NCI-H146 treated with DMSO at 0.1 percent for 48 hours (cell line): ENCODE measurements at regions not wholly inside any gene's neighbourhood (a gene's known extent, or its start where the extent isn't known, plus 50 kb on each side); places are given as distances from the start of the nearest gene placed in this dataset.
"Not testable (repeated sequence)": the region's sequence is repeated elsewhere in the genome, so short reads cannot be mapped to it uniquely, and the experiment has no call there.

Source experiments
- DNase-seq: peaks from one replicate; lab custom pipeline; 2025; ENCODE audit not compliant: unreplicated experiment; lab: John Stamatoyannopoulos, UW

DNA sequence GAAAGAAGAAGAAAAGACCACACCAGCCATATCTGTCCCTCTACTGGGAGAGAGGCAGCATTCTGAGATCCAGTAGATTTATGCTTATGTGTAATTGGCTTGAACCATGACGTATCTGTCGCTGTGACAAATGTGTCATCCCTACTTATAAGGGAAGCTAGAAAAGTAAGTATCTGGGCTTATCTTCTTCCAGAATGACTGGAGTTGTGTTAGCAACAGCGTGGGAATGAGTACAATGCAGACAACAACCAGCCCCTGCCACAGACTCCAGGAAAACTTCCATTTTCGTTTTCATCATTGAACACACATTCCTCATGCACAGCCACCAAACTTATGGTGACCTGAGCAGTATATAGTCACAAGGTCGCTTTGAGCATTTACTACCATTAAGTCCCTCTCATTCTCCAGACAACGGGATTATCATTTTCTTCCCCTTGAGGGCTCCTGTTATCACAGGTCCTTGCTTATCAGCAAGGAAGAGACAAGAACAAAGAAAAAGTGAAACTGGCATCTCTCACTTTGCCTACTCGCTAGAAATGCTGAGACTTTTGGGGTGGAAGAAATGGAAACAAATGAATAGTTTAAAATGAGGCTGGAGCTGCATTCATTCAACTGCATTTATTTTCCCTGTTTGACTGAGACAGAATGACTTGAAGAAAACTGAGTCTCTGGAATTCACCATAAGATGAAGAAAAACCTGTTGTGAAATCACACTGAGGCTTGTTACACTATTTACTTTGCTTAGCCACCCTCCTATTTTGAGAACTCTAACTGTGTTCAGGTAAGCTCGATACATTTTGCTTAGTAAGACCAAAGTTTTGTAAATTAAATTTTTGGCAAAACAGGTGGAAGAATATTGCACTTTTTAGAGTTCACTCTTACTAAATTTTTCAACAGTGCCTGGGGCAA, 149.3 kb upstream of the FOXQ1 start:
- no peak for DNase-seq

DNA sequence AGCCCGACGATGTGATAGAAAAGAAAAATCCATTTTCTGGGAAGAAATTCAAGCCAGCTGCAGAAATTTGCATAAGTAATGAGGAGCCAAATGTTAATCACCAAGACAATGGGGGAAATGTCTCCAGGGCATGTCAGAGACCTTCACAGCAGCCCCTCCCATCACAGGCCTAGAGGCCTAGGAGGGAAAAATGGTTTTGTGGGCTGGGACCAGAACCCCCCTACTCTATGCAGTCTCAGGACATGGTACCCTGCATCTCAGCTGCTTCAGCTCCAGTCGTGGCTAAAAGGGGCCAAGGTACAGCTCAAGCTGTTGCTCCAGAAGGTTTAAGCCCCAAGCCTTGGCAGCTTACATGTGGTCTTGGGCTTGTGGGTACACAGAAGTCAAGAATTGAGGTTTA, 155.5 kb upstream of the FOXQ1 start:
- not testable (repeated sequence) for DNase-seq

DNA sequence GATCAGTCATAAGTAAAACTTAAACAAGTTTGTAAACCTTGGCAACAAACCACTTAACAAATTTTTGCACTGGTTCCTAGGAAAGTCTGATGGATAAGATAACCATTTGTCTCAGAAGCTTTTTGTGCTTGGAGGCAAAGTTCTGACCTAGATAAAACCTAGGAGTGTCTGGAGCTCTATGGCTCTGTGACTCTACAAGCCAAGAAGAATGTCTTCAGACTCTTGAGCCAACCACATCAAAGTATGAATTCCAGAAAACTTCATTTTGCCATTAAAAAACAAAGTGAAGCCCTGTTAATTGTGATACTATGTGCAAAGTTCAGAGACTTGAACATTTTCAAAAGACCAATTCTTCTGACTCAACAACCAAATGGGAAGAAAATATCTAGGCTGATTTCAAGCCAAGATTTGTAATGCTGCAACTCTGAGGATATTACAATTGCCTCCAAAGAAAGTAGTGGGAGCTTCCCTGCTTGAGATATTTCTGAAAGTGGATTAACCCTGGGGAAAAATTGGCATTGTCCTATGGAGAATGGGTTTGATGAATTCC, 158.1 kb upstream of the FOXQ1 start:
- DNase-seq, result no peak

DNA sequence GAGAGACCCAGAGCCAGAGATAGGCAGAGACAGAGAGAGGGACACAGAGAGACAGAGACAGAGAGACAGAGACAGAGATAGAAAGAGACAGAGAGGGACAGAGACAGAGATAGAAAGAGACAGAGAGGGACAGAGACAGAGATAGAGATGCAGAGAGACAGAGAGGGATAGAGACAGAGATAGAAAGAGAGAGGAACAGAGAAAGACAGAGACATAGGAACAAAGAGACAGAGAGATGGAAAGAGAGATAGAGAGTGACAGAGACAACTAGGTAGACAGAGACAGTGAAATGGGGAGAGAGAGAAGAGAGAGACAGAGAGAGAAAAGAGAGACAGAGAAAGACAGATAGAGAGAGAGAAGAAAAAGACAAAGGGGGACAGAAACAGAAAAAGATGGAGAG, 165.4 kb upstream of the FOXQ1 start:
- DNase-seq, result no peak

DNA sequence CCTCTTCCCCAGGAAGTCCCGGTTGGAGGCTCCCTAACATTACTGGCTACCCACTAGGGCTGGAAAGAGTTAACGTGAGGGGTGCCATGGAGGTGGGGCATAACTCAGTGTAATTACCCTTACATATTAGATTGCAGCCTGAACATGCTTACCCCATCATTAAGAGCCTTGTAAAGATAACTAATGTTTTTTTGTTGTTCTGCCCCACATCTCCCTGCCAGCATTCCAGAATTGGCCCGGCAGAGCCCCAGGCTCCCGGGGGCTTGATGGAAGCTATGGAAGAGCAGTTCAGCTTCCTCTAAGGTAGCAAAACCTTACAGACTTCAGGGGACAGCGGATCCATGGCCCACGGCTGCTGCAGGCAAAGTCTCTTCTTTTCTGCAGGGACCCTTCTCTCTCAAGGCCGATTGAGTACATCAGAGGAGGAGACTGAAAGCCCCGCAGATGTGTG, 166.1 kb upstream of the FOXQ1 start:
- DNase-seq, result no peak

DNA sequence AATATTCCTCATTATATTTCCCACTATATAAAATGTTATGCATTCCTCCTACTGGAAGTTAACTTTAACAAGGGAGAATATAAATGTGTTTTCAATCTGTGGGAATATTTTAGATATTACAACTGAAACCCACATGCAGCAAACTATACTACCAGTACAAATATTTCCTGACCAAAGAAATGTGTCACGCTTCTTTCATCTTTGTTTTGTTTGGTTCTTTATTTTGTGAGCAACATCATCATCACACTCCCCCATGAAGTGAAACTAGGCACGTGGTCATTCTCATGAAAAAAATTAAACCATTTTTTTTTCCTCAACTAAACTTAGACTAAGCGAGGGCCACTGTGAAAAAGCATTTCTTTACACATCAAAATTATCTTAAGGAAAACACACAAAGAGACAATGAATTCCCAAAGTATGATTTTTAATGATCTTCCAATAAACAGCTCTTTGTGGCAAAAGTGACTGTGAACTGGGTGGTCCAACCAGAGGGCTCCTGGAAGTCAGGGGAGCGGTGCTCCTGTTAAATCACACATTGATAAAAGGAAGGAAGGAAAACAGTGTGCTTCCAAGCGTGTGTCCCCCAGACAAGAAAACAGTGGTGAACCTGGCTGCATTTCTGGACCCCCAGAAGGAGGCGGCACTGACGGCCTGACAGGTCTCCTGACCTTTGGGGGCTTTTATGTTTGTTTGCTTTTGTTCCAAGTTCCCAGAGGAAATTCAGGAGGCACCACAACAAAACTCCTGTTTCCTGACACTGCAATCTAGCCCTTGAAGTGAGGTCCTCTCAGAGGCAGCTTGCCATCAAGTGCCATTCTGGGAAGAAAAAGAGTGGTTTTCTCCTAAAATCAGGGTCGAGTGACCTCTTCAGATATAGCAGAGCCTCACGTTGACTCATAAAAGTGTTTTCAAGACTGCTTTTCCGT, 166.8 kb upstream of the FOXQ1 start:
- no peak for DNase-seq

DNA sequence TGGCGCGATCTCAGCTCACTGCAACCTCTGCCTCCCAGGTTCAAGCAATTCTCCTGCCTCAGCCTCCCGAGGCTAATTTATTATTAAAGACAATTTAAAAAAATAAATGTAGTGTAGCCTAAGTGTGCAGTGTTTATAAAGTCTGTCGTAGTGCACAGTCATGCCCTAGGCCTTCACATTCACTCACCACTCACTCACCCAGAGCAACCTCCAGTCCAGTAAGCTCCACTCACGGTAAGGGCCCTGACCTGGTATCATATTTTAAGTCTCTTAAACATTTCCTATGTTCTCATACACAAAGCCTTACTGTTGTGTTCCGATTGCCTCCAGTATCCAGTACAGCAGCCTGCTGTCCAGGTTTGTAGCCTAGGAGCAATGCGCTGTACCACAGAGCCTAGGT, 168.2 kb upstream of the FOXQ1 start:
- no peak for DNase-seq

DNA sequence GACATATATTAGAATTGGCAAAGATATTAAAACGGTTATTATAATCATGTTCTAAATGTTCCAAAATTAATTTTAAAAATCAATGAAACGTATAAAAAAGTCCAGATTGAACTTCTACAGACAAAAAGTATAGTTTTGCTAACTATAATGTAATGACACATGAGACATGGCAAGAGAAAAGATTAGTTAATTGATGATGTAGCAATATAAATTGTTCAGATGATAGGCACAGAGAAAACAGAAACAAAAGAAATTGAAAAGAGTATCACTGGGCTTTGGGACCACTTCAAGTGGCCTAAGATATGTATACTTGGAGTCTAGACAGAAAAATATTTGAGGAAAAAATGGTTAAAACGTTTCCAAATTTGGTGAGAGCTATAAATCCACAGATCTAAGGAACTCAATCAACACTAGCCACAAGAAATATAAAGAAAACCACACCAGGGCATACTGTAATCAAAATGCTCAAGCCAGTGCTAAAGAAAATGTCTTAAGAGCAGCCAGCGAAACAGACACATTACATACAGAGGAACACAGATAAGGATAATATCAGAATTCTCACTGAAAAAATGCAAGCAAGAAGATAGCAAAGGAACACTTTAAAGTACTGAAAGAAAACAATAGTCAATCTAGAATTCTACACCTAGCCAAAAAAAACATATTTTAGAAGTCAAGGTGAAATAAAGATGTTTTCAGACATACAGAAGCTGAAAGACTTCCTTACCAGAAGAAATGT, 172.6 kb upstream of the FOXQ1 start:
- no peak for DNase-seq

DNA sequence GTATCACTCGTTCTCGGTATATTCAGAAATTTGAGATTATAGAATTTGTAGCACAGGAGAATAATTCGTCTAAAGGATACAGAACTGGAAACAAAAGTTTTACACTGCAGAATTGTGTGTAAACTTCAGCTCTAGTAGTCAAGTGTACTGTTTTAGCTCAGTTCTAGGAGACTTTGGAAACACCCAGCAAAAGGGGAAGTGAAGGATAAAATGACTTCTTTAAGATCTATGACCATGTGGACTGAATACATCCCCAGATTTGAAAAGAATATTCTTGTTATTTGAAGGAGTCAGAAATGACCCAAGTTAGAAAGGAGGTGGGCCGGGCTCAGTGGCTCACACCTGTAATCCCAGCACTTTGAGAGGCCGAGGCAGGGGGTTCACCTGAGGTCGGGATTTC, 174.0 kb upstream of the FOXQ1 start:
- no peak for DNase-seq

DNA sequence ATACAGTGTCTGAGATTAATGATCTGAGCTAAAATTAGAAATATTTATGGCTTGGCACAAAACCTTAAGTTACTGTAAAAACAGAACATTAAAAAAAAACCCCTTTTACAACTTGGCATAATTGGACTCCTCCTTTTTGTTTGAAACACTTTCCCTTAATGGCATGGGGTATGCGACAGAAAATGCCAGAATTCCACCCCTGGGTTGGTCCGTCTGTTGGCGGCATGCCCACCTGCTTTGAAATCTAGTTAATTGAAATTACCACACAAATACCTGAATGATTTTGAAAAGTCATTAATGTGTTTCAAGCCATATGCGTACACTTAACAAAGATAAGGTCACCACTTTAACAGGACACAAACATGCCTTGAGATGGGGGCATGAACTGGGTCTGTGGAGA, 175.1 kb upstream of the FOXQ1 start:
- no peak for DNase-seq

DNA sequence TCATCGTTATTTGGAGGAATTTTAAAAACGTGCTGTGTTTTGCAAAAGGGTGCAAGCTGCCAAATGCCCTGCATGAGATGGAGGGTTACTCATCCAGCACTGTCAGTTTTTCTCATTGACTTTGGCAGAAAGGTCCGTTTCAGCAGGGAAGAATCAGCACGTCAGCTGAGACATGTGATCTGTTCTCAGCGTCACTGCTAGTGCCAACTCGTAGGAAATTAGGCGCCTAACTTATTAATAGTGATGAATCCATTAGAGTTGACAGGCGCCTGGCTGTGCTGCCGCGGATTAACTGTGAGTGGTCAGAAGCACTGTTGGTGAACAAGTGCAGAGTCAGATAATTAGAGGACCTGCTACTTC, 175.5 kb upstream of the FOXQ1 start:
- no peak for DNase-seq

DNA sequence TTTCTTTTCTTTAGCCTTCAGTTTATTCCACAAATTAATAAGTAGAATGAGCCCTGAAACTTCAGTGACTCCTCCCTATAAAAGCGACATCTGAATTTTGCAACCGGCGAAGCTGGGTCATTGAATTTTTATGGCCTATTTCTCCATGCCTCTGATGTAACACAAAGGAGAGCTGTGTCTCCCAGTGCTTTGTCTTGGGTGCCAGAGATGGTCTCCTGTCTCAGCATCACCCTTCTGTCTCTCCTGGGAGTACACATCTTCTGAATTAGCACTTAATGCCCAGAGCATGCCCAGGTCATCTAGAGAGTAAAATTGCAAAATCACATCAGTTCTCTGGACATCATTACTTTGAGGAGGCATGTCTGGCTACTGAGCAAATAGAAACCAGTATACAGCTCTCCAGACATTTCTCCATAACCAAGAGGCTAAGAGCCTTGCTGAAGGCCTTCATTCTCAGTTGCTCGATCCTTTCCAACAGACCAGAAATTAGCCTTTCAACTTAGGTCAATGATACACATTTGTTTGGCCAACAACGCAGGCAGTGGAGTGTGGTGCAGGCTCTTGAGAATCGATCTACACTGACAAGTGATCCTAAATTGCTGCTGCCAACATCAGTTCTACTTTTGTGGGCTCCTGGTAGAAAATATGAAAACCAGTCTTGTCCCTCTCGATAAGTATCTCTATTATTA, 176.0 kb upstream of the FOXQ1 start:
- DNase-seq, result no peak

DNA sequence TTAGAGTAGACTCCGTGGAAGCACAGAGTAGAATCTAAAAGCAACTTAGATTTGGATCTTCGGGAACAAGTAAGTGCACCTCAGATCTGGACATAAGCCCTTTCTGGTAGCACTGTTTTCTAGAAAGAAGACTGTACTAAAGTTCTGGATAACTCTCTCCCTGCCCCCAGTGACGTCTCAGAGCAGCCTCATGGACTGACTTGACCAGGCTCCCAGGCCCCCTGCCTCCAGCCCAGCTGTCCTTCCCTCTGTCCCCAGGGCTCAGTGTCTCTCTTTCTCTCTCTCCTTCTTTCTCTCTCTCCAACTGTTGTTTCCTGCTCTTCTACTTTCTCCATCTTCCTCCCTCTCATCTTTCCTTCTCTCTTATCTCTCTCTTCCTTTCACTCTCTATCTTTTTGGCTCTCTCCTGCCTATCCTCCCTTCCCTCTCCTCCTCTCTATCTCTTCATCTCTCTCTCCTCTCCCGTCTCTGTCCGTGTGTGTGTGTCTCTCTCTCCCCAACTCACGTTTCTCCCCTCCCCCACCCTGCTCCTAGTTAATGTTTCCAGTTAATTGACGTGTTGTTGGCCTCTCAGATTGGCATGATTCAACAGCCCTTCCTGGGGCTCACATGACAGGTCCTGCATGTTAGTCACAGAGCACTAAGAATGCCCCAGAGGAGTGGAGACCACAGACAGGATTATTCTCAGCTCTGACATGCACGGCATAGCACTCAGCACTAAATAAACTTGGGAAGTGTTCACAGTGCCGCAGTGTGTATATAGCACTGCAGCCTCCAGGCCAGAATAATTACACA, 180.4 kb upstream of the FOXQ1 start:
- DNase-seq, result no peak

DNA sequence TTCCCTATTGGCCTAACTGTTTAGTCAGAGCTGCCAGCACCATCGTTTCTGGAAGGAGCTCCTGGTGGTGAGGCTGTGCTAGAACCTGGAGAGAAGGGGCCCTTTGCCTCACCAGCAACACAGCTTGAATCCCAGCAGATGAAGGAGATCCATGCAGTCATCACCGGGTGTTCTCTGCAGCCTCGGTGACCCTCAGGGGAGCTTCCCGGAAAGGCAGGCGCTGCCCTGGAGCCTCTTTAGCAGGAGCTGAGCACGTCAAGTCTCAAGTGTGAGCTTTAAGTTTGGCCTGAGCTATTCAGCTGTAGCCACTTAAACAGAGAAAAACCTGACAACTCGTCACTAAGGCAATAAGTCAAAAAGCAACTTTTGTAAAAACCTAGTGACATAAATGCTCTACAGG, 181.2 kb upstream of the FOXQ1 start:
- DNase-seq, result no peak

DNA sequence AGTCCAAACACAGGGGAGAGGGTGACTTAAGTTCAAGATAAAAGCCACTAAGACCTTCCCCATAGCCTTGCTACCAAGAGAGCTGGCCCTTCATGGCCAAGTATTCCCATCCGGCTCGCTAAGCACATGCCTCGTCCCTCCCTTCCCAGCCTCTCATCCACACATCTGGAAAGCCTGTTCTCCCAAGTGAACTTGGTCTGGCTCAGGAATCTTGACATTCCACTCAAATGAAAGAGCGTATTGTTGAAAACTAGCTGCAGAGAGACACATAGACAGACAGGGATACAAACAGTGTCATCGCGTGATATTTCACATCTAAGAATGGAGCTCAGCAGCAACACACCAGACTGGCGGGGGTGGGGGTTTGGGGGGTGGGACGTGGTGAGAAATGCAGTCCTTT, 182.8 kb upstream of the FOXQ1 start:
- no peak for DNase-seq

DNA sequence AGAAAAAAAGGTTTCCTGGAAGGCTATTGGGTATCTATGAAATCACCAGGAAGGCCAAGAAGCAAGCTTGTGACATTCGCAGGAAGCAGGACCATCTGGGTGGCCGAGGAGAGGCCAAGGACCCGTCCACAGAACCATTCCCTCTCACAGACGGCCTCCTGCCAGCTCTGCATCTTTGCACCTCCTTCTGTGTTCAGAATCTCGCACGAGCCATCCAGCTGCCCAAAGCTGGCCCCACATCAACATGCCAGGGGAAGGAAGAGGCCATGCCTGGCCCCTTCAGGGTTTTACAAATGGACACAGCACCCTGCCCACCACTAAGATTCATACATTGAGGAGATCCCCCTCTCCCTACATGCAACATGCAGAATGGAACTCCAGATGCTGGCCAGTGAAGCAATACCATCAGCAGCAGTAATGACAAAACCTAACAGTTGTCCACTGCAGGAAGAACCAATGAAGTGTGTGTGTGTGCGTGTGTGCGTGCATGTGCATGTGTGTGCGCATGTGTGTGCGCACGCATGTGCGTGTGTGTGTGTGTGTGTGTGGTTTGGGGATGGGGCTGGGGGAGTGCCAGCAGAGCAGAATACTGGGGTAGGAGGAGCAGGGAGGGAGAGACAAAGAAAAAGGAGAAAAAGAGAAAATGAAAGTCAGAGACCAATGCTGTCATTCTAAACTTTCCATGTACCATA, 184.2 kb upstream of the FOXQ1 start:
- no peak for DNase-seq

DNA sequence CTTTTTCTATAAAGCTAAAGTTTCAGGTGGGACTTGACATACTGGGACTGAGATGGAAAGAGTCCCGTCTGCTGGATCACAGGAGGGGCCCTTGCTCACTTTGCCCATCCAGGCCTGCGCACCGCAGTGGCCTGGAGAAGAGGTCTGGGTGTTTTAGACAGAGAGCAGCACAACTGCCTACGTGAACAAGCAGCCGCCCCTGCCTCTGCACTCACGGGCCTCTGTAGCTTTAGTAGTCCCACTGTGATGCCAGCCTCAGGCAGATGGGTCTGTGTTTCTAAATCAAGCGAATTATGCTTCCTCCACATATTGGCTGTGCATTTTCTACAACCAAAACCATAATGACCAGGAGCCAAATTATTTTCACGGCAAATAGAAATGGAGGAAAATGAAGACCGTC, 184.8 kb upstream of the FOXQ1 start:
- DNase-seq, result no peak

DNA sequence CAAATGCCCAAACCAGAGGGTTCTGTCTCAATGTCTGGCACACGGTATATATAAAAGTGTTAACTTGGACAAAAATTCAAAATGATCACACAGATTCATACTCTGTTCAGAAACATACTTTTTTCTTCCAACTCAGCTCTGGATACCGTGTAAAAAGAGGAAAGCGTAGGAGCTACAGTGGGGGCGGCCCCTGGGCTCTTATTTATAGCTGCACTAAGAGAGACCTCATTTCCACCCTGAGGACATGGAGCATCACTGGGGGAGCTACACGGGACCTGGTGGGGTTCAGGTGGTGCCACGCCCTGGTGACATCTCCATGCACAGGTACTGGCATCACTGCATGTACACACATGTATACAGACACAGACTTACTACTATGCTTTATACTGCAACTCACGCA, 185.9 kb upstream of the FOXQ1 start:
- DNase-seq, result no peak

DNA sequence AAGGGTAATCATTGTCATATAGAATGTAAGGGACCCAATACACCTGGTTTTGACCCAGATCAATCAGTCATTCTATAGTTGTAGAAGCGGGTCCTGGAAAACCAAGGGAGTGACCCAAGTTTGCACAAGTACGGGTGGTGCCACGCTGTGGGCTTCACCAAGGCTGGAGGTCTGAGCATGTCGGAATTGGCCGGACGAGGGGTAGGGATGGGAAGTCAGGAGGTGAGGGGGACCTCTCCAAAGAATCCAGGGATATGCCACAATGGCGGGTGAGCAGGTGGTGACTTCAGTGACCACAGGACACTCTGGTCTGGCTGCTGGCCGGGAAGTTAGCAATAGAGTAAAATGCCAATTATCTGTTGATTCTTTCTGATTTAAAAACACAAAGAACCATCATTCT, 186.6 kb upstream of the FOXQ1 start:
- no peak for DNase-seq
